MCF 10A (cell line): ENCODE measurements at regions not wholly inside any gene's neighbourhood (a gene's known extent, or its start where the extent isn't known, plus 50 kb on each side); places are given as distances from the start of the nearest gene placed in this dataset.

ENCODE experiments used
- BruUV-seq: library from RNA; stranded (reverse); fragments of 400-500 nt; replicated peaks from 2 replicates; lab custom pipeline; 2021; lab: Mats Ljungman, UMichigan
- CTCF ChIA-PET: fragments of 300-600 bp; sonication (Branson Sonifier 250); formaldehyde crosslinking; extraction: SDS; loops from one replicate; lab custom pipeline; 2021; ENCODE audit warnings: antibody characterized with exemption, inconsistent platforms; lab: Yijun Ruan, JAX
- POLR2A ChIA-PET: fragments of 300-600, 350-650 bp; sonication (Branson Sonifier 250); formaldehyde crosslinking; extraction: SDS; loops from one replicate; lab custom pipeline; 2020; ENCODE audit warnings: antibody characterized with exemption, inconsistent platforms; lab: Yijun Ruan, JAX
- DNase-seq: peaks from one replicate; pipeline ENCODE4 v3.0.0-alpha.2; 2018; ENCODE audit not compliant: unreplicated experiment
- H3K27ac Mint-ChIP-seq: one replicate; pipeline ENCODE4 v1.8.0; 2022; ENCODE audit warnings: mild to moderate bottlenecking, low read depth, mixed read lengths; ENCODE audit not compliant: unreplicated experiment
- H3K27me3 Mint-ChIP-seq: one replicate; pipeline ENCODE4 v1.8.0; 2022; ENCODE audit warnings: mixed read lengths; ENCODE audit not compliant: insufficient read depth, unreplicated experiment
- H3K36me3 Mint-ChIP-seq: one replicate; pipeline ENCODE4 v1.8.0; 2022; ENCODE audit warnings: mild to moderate bottlenecking, moderate library complexity, mixed read lengths; ENCODE audit not compliant: insufficient read depth, unreplicated experiment
- H3K4me1 Mint-ChIP-seq: one replicate; pipeline ENCODE4 v1.8.0; 2022; ENCODE audit warnings: mixed read lengths; ENCODE audit not compliant: insufficient read depth, unreplicated experiment
- H3K4me3 Mint-ChIP-seq: one replicate; pipeline ENCODE4 v1.8.0; 2022; ENCODE audit warnings: mild to moderate bottlenecking, moderate library complexity, mixed read lengths; ENCODE audit not compliant: unreplicated experiment
- H3K9me3 Mint-ChIP-seq: one replicate; pipeline ENCODE4 v1.8.0; 2022; ENCODE audit warnings: mixed read lengths; ENCODE audit not compliant: unreplicated experiment
- intact Hi-C: fragments of 100-400 bp; cut with micrococcal nuclease; formaldehyde crosslinking; loops from 2 replicates; pipeline ENCODE4 v1.14.1; 2022
- TF ChIP-seq, protein P1 (sequence below): fragments of 200-600 bp; IDR thresholded peaks from one replicate; pipeline ENCODE4 v1.8.0; 2022; ENCODE audit warnings: antibody characterized with exemption, mild to moderate bottlenecking; ENCODE audit not compliant: unreplicated experiment

DNA sequence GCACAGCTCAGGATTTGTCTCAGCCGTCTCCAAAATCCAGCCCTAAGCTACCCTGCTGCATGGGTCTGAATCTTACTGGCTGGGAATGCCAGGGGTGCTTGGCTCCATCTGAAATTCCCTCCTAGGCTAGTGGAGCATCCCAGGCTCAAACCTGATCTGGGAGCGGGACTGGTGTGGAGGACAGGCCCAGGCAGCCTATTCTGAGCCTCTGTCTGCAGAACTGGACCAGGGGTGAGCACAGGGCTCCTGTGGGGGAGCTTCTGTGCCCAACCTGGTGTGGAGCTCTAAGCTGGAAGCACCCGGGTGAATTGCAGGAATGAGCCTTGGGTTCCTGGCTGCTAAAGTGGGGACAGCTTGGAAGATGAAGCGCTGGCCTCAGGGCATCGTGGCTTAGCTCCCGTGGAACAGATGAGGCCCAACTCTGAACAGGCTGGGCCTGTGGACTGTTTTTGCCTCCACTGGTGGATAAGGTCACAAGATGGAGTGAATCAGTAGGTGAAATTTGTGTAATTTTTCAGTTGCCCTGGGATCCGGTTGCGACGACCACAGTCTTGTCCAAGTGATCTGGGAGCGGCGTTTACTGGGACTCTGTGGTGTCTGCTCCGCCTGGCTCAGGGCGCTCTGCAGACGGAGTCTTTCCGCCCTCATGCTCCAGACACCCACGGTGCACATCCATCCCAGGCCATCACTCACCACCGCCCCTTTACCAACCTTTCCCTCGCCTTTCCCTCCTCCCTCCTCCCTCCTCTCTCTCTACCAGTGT is 79.5 kb downstream of the TEX29 start:
- ChIA-PET CTCF (interaction anchor here (0.6 to 0.9 kb wide), 2 partner anchors 29 to 71 kb away, joined by 4 to 6 read pairs; no protein-coding TSS in a partner anchor), POLR2A (no interaction called here)
- no peaks in the 10 kb centered on the region for H3K36me3 Mint-ChIP-seq
- BruUV-seq: no TSS peak
- H3K27me3 Mint-ChIP-seq: no peaks in the 10 kb centered on the region
- H3K4me1 Mint-ChIP-seq: no peaks in the 10 kb centered on the region
- intact Hi-C loops: no loop called here
- H3K27ac Mint-ChIP-seq: no peak overlapping the region
- TF ChIP-seq, protein P1, sequence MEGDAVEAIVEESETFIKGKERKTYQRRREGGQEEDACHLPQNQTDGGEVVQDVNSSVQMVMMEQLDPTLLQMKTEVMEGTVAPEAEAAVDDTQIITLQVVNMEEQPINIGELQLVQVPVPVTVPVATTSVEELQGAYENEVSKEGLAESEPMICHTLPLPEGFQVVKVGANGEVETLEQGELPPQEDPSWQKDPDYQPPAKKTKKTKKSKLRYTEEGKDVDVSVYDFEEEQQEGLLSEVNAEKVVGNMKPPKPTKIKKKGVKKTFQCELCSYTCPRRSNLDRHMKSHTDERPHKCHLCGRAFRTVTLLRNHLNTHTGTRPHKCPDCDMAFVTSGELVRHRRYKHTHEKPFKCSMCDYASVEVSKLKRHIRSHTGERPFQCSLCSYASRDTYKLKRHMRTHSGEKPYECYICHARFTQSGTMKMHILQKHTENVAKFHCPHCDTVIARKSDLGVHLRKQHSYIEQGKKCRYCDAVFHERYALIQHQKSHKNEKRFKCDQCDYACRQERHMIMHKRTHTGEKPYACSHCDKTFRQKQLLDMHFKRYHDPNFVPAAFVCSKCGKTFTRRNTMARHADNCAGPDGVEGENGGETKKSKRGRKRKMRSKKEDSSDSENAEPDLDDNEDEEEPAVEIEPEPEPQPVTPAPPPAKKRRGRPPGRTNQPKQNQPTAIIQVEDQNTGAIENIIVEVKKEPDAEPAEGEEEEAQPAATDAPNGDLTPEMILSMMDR: no peak
- no peak overlapping the region for H3K4me3 Mint-ChIP-seq
- peaks cover 21% of the 10 kb centered on the region for H3K9me3 Mint-ChIP-seq
- no peak for DNase-seq

GRCh38 chr13:111401151-111401550 is 80.7 kb downstream of the TEX29 start:
- TF ChIP-seq, protein P1: no peak
- ChIA-PET CTCF (interaction anchor here (0.7 kb wide), 1 partner anchor 1600 kb away, joined by 3 read pairs; no protein-coding TSS in a partner anchor), POLR2A (no interaction called here)
- Mint-ChIP-seq H3K9me3 (peaks cover 12% of the 10 kb centered on the region), H3K4me3 (no peak overlapping the region), H3K27ac (no peak overlapping the region), H3K36me3 (no peaks in the 10 kb centered on the region), H3K4me1 (no peaks in the 10 kb centered on the region), H3K27me3 (peaks cover 2% of the 10 kb centered on the region)
- intact Hi-C loops: no loop called here
- DNase-seq: no peak
- BruUV-seq: no TSS peak

DNA sequence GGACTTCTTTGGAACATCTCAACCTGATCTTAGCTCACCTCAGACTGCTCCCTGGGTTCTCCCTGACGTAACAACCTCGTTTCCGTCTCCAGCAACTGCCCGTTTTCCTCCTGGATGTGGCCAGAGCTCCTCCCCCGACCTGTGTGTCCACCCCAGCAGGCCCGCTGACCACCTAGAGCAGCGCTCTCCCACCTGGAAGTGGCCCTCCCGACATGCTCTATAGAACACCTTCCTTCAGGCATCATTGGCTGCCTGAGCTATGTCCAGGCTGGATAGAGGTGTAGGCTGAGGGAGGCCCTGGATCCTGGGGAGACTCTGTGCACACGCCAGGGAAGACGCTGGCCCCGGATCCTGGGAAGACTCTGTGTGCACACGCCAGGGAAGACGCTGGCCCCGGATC is 81.3 kb downstream of the TEX29 start:
- DNase-seq: no peak
- Mint-ChIP-seq H3K4me1 (no peaks in the 10 kb centered on the region), H3K27ac (no peak overlapping the region), H3K9me3 (peaks cover 12% of the 10 kb centered on the region), H3K36me3 (no peaks in the 10 kb centered on the region), H3K27me3 (peaks cover 8% of the 10 kb centered on the region), H3K4me3 (no peak overlapping the region)
- intact Hi-C loops: no loop called here
- no TSS peak for BruUV-seq
- ChIA-PET CTCF (interaction anchor here (0.7 kb wide), 1 partner anchor 27 kb away, joined by 3 read pairs; no protein-coding TSS in a partner anchor), POLR2A (no interaction called here)
- TF ChIP-seq, protein P1: no peak

- CTCF ChIA-PET: no interaction called here
Observed at GRCh38 chr13:111402441-111402840, 82.0 kb downstream of the TEX29 start.

More at GRCh38 chr13:111402441-111402840, 82.0 kb downstream of the TEX29 start:
- intact Hi-C loops: no loop called here
- TF ChIP-seq, protein P1: no peak
- Mint-ChIP-seq H3K36me3 (no peaks in the 10 kb centered on the region), H3K9me3 (peaks cover 12% of the 10 kb centered on the region), H3K4me1 (no peaks in the 10 kb centered on the region), H3K4me3 (no peak overlapping the region), H3K27ac (no peak overlapping the region), H3K27me3 (peaks cover 13% of the 10 kb centered on the region)
- no peak for DNase-seq
- POLR2A ChIA-PET: no interaction called here
- no TSS peak for BruUV-seq
